EL (cell line): ENCODE measurements at regions not wholly inside any gene's neighbourhood (a gene's known extent, or its start where the extent isn't known, plus 50 kb on each side); places are given as distances from the start of the nearest gene placed in this dataset.

Experiments
- DNase-seq: peaks from one replicate; pipeline ENCODE4 v3.0.0-alpha.2; 2016

GRCh38 chr9:88077071-88077617, 61.1 kb downstream of the SPATA31C2 start:
- DNase-seq: no peak

- DNase-seq: peak; percentile 72
Observed at GRCh38 chr9:88076286-88077070, 61.8 kb downstream of the SPATA31C2 start.

GRCh38 chr9:88075966-88076285, 62.3 kb downstream of the SPATA31C2 start:
- no peak for DNase-seq

GRCh38 chr9:88075506-88075905, 62.8 kb downstream of the SPATA31C2 start:
- no peak for DNase-seq

- no peak for DNase-seq
Observed at GRCh38 chr9:88074931-88075330, 63.3 kb downstream of the SPATA31C2 start.

- peak; percentile 62 for DNase-seq
Observed at GRCh38 chr9:88072831-88073375, 65.4 kb downstream of the SPATA31C2 start.

- DNase-seq: no peak
Observed at GRCh38 chr9:88071331-88071730, 66.9 kb downstream of the SPATA31C2 start.

- DNase-seq: no peak
Observed at GRCh38 chr9:88065619-88066018, 72.7 kb downstream of the SPATA31C2 start.

GRCh38 chr9:88064554-88064953, 73.7 kb downstream of the SPATA31C2 start:
- no peak for DNase-seq

GRCh38 chr9:88060746-88061145, 77.5 kb downstream of the SPATA31C2 start:
- no peak for DNase-seq

GRCh38 chr9:88059469-88059868, 78.8 kb downstream of the SPATA31C2 start:
- DNase-seq: no peak

- DNase-seq: peak; percentile 77
Observed at GRCh38 chr9:88056876-88057275, 81.4 kb downstream of the SPATA31C2 start.

GRCh38 chr9:88053856-88054501, 79.6 kb upstream of the CDK20 start:
- DNase-seq: no peak

- DNase-seq: no peak
Observed at GRCh38 chr9:88052321-88052965, 78.1 kb upstream of the CDK20 start.

GRCh38 chr9:88051138-88051537, 76.8 kb upstream of the CDK20 start:
- no peak for DNase-seq

- no peak for DNase-seq
Observed at GRCh38 chr9:88049677-88050307, 75.5 kb upstream of the CDK20 start.

- DNase-seq: no peak
Observed at GRCh38 chr9:88046542-88046941, 72.2 kb upstream of the CDK20 start.

GRCh38 chr9:88045686-88046085, 71.4 kb upstream of the CDK20 start:
- no peak for DNase-seq

GRCh38 chr9:88044200-88044599, 69.9 kb upstream of the CDK20 start:
- no peak for DNase-seq

GRCh38 chr9:88043647-88044046, 69.3 kb upstream of the CDK20 start:
- DNase-seq: no peak

GRCh38 chr9:88041447-88041846, 67.1 kb upstream of the CDK20 start:
- DNase-seq: no peak

- DNase-seq: no peak
Observed at GRCh38 chr9:88037285-88037845, 63.0 kb upstream of the CDK20 start.

GRCh38 chr9:88034964-88035363, 60.6 kb upstream of the CDK20 start:
- no peak for DNase-seq
